Stomach (tissue), 8 donors: ENCODE measurements at regions not wholly inside any gene's neighbourhood (a gene's known extent, or its start where the extent isn't known, plus 50 kb on each side); places are given as distances from the start of the nearest gene placed in this dataset.

ENCODE experiments used
- DNase-seq, 2 donors: peaks; one replicate each; pipeline versions ENCODE4 v3.0.0 to v3.0.0-alpha.2; 2013 to 2019
- H3K27ac ChIP-seq, 5 donors: fragments of 200-600 bp in 4 of 5; sonication (generic) in 4 of 5; one replicate each; pipeline ENCODE4 v1.5.1; 2013 to 2019; ENCODE audit warnings: mild to moderate bottlenecking in 1 of 5, moderate library complexity in 1 of 5
- H3K27me3 ChIP-seq, 3 donors: fragments of 200-600 bp; sonication (generic); one replicate each; pipeline ENCODE4 v1.5.1; 2017 to 2019; ENCODE audit warnings: mixed run types in 1 of 3
- H3K36me3 ChIP-seq, 4 donors: fragments of 200-600 bp; sonication (generic); 1 replicate in 3 of 4; 2 replicates in 1 of 4; pipeline ENCODE4 v1.5.1; 2016 to 2019
- H3K4me1 ChIP-seq, 4 donors: fragments of 200-600 bp; sonication (generic); one replicate each; pipeline ENCODE4 v1.5.1; 2016 to 2019
- H3K4me3 ChIP-seq, 4 donors: fragments of 200-600 bp; sonication (generic) in 3 of 4; one replicate each; pipeline ENCODE4 v1.5.1; 2016 to 2019; ENCODE audit warnings: mild to moderate bottlenecking in 1 of 4
- H3K9me3 ChIP-seq, 4 donors: fragments of 200-600 bp; sonication (generic); one replicate each; pipeline ENCODE4 v1.5.1; 2016 to 2019
- EP300 ChIP-seq: sonication (generic); formaldehyde crosslinking; IDR thresholded peaks from one replicate; pipeline ENCODE4 v1.6.1; 2017; ENCODE audit warnings: antibody characterized with exemption
- POLR2A ChIP-seq, 4 donors: fragments of 450-650 bp; IDR thresholded peaks; one replicate each; pipeline ENCODE4 v1.6.1; 2016; ENCODE audit warnings: antibody characterized with exemption in 4 of 4, control low read depth in 2 of 4, mild to moderate bottlenecking in 1 of 4, moderate library complexity in 1 of 4
- POLR2AphosphoS5 ChIP-seq, 3 donors: sonication (generic); formaldehyde crosslinking; IDR thresholded peaks; one replicate each; pipeline ENCODE4 v1.6.1; 2016; ENCODE audit warnings: antibody characterized with exemption in 3 of 3
- WGBS, 5 donors: extraction: QIAGEN DNeasy Blood & Tissue Kit in 3 of 5; methylation state at CpG; one replicate each; pipeline versions ENCODE4 v1.1.5 to v1.1.7; 2013 to 2018; 5-methylcytosine and 5-hydroxymethylcytosine counted together
- intact Hi-C: fragments of 100-400 bp; cut with DNase I; formaldehyde crosslinking; loops from one replicate; pipeline ENCODE4 v1.15.1; 2023; ENCODE audit warnings: low total_unique reads
- TF ChIP-seq, protein P1 (sequence below), 7 experiments: fragments of 450-650 bp in 4 of 7; fragments of 200-600 bp in 3 of 7; sonication (generic) in 3 of 7; IDR thresholded peaks; one replicate each; pipeline ENCODE4 v1.5.1; 2016 to 2019; ENCODE audit warnings: antibody characterized with exemption in 7 of 7, control low read depth in 2 of 7, mild to moderate bottlenecking in 1 of 7
- donor health status: healthy with polysubstance abuse.
- donor health status: Bipolar disorder and iron deficiency.
- donor health status: healthy.

DNA sequence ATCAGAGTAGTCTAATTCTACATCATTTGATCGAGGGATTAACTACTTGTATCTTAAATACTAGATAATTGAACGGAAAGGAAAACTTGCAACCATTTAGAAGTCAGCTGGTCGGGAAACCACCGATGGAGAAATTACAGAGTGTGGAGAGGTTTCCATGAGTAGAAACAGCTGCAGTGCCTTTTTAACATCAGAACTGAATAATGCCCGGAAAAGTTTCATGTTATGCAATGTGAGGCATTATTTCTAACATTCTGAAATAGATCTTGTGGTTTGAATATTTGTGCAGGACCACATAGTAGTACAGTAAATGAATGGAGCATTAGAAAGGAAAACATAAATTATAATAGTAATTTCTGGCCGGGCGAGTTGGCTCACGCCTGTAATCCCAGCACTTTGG lies 88.1 kb upstream of the RNF180 start:
- 83 to 89% (median 88%) methylated on average over 8 of the region's 8 CpGs for WGBS, 5 donors
- H3K27me3 ChIP-seq, result no peaks in the 10 kb centered on the region
- no peaks in the 10 kb centered on the region for H3K36me3 ChIP-seq
- TF ChIP-seq POLR2AphosphoS5 (IDR thresholded peaks at IDR 0.05) (no peak), EP300 (no peak), POLR2A (IDR thresholded peaks at IDR 0.05) (no peak)
- TF ChIP-seq, protein P1, sequence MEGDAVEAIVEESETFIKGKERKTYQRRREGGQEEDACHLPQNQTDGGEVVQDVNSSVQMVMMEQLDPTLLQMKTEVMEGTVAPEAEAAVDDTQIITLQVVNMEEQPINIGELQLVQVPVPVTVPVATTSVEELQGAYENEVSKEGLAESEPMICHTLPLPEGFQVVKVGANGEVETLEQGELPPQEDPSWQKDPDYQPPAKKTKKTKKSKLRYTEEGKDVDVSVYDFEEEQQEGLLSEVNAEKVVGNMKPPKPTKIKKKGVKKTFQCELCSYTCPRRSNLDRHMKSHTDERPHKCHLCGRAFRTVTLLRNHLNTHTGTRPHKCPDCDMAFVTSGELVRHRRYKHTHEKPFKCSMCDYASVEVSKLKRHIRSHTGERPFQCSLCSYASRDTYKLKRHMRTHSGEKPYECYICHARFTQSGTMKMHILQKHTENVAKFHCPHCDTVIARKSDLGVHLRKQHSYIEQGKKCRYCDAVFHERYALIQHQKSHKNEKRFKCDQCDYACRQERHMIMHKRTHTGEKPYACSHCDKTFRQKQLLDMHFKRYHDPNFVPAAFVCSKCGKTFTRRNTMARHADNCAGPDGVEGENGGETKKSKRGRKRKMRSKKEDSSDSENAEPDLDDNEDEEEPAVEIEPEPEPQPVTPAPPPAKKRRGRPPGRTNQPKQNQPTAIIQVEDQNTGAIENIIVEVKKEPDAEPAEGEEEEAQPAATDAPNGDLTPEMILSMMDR (IDR thresholded peaks at IDR 0.05), result no peak
- no peak for DNase-seq
- intact Hi-C loops, result no loop called here
- no peak overlapping the region for H3K27ac ChIP-seq
- no peaks in the 10 kb centered on the region for H3K9me3 ChIP-seq
- H3K4me3 ChIP-seq, result no peak overlapping the region
- H3K4me1 ChIP-seq, result no peaks in the 10 kb centered on the region

DNA sequence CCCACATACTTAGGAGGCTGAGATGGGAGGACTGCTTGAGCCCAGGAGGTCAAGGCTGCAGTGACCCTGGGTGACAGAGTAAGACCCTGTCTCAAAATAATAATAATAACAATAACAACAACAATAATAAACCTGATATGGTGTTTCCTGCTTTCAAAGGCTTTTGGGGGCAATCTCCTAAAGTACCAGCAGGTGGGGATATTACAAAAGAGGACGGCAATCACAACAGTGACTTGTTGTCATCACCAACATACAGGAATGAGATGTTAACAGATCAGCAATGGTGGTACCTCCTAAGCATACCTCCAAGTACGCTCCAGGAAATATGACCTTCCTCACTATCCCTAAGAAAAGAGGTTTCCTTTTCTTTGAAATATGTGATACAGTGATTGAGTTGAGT lies 91.1 kb upstream of the RNF180 start:
- TF ChIP-seq EP300, result no peak
- TF ChIP-seq, protein P1 (IDR thresholded peaks at IDR 0.05), result peak in 4 of 7 experiments; percentile 13 to 33 (median 23)
- intact Hi-C loops, result no loop called here
- WGBS, 5 donors, result 21 to 26% (median 25%) methylated on average over 2 of the region's 2 CpGs
- Histone ChIP-seq H3K27ac (no peak overlapping the region), H3K27me3 (no peaks in the 10 kb centered on the region), H3K4me1 (no peaks in the 10 kb centered on the region), H3K4me3 (no peak overlapping the region), H3K36me3 (no peaks in the 10 kb centered on the region), H3K9me3 (peaks cover 0 to 3% (median 0%) of the 10 kb centered on the region in 4 donors)
- peak in 1 of 2 donors; percentile 46 for DNase-seq

DNA sequence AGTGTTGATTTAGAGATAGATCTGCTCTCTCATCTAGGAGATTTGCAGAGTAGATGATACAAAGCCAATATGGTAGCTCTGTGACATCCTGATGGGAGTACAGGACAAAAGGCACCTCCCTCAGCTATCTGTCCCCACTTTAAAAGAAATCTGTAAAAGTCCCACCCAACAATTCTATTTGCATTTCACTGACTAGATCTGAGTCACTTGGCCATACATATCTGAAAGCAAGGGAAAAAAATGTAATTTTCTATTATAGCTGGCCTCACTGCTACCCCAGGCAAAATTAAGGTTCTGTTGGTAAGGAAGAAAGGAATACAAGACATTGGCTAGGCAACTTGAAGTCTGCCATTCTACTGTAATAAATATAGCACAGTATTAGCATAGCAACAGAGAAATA lies 96.2 kb upstream of the RNF180 start:
- no peak for DNase-seq
- TF ChIP-seq, protein P1 (IDR thresholded peaks at IDR 0.05), result no peak
- no peak for TF ChIP-seq EP300
- no peak for TF ChIP-seq POLR2AphosphoS5 (IDR thresholded peaks at IDR 0.05)
- no peak for TF ChIP-seq POLR2A (IDR thresholded peaks at IDR 0.05)
- Histone ChIP-seq H3K27ac (no peak overlapping the region), H3K36me3 (no peaks in the 10 kb centered on the region), H3K27me3 (no peaks in the 10 kb centered on the region), H3K9me3 (peaks cover 0 to 8% (median 2%) of the 10 kb centered on the region in 4 donors), H3K4me1 (no peaks in the 10 kb centered on the region), H3K4me3 (no peak overlapping the region)
- intact Hi-C loops, result no loop called here

DNA sequence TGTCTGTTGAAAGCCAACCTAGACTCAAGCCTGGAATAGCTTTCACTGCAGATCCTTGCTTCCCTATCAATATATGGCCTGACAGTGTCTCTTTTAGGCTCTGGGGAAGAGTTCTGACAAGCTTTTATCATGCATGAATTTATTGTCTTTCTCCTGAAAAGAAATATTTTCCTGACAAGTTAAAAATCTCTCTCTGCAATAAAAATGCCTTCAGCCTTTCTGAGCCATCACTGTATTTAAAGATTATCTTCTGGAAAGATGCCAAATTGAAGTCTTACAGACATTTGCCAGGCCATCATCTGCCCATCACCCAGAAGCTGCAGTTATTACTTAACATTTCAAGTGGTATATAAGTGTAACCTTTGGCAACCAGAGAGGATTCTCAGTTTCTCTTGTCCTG lies 88.1 kb upstream of the HTR1A start:
- Histone ChIP-seq H3K27me3 (no peaks in the 10 kb centered on the region), H3K36me3 (no peaks in the 10 kb centered on the region), H3K9me3 (peaks cover 0 to 17% (median 11%) of the 10 kb centered on the region in 4 donors), H3K4me3 (no peak overlapping the region), H3K4me1 (no peaks in the 10 kb centered on the region), H3K27ac (no peak overlapping the region)
- no peak for DNase-seq
- intact Hi-C loops, result no loop called here
- no peak for TF ChIP-seq POLR2AphosphoS5 (IDR thresholded peaks at IDR 0.05)
- TF ChIP-seq POLR2A (IDR thresholded peaks at IDR 0.05), result no peak
- TF ChIP-seq, protein P1 (IDR thresholded peaks at IDR 0.05), result no peak
- TF ChIP-seq EP300, result no peak
